Thoracic aorta (tissue), 2 donors: ENCODE measurements at regions not wholly inside any gene's neighbourhood (a gene's known extent, or its start where the extent isn't known, plus 50 kb on each side); places are given as distances from the start of the nearest gene placed in this dataset.
"Not testable (repeated sequence)": the region's sequence is repeated elsewhere in the genome, so short reads cannot be mapped to it uniquely, and the experiment has no call there.

Source experiments
- ATAC-seq: fragments of 150-250 bp; one replicate; pipeline ENCODE4 v1.8.0; 2017; ENCODE audit warnings: low read depth; ENCODE audit not compliant: insufficient number of reproducible peaks, low FRiP score
- DNase-seq: peaks from one replicate; pipeline ENCODE4 v3.0.0-alpha.2; 2020; ENCODE audit warnings: low spot score
- H3K27ac ChIP-seq, 2 donors: fragments of 200-600 bp; sonication (generic); 1 replicate in 1 of 2; 2 replicates in 1 of 2; pipeline ENCODE4 v1.5.1; 2016; ENCODE audit warnings: mild to moderate bottlenecking in 2 of 2, moderate library complexity in 2 of 2
- H3K27me3 ChIP-seq: fragments of 200-600 bp; sonication (generic); replicated peaks from 2 replicates; pipeline ENCODE4 v1.6.0; 2016; ENCODE audit warnings: mild to moderate bottlenecking; ENCODE audit not compliant: insufficient read depth
- H3K36me3 ChIP-seq: fragments of 200-600 bp; sonication (generic); one replicate; pipeline ENCODE4 v1.5.1; 2016
- H3K4me1 ChIP-seq, 2 donors: fragments of 200-600 bp; sonication (generic); 1 replicate in 1 of 2; 2 replicates in 1 of 2; pipeline versions ENCODE4 v1.5.1 to v1.6.0; 2016; ENCODE audit warnings: low read depth in 2 of 2, mild to moderate bottlenecking in 1 of 2; ENCODE audit not compliant: control insufficient read depth in 1 of 2
- H3K4me3 ChIP-seq: fragments of 200-600 bp; sonication (generic); 2 replicates; pipeline ENCODE4 v1.5.1; 2016; ENCODE audit warnings: mild to moderate bottlenecking
- H3K9me3 ChIP-seq: fragments of 200-600 bp; sonication (generic); 2 replicates; pipeline ENCODE4 v1.5.1; 2016
- CTCF ChIP-seq: fragments of 200-600 bp; sonication (generic); IDR thresholded peaks from one replicate; pipeline ENCODE4 v1.5.1; 2019; ENCODE audit warnings: antibody characterized with exemption

GRCh38 chr13:50250401-50250800, 235.2 kb downstream of the KCNRG start:
- Histone ChIP-seq H3K9me3 (no peaks in the 10 kb centered on the region), H3K4me3 (no peak overlapping the region), H3K27ac (no peak overlapping the region), H3K27me3 (no peaks in the 10 kb centered on the region), H3K36me3 (no peaks in the 10 kb centered on the region), H3K4me1 (peaks cover under 1 to 4% of the 10 kb centered on the region in 2 donors)
- no peak for TF ChIP-seq CTCF
- no peak for DNase-seq
- ATAC-seq: no peak

GRCh38 chr13:50255639-50256038, 240.4 kb downstream of the KCNRG start:
- no peak for ATAC-seq

GRCh38 chr13:50256536-50257321, 241.5 kb downstream of the KCNRG start:
- H3K27me3 ChIP-seq, H3K27ac ChIP-seq, H3K4me1 ChIP-seq, H3K9me3 ChIP-seq, ATAC-seq, DNase-seq, H3K36me3 ChIP-seq, H3K4me3 ChIP-seq: not testable (repeated sequence)

More at GRCh38 chr13:50255639-50256038, 240.4 kb downstream of the KCNRG start:
- no peak for TF ChIP-seq CTCF
- Histone ChIP-seq H3K4me3 (no peak overlapping the region), H3K9me3 (no peaks in the 10 kb centered on the region), H3K27ac (no peak overlapping the region), H3K36me3 (no peaks in the 10 kb centered on the region), H3K27me3 (no peaks in the 10 kb centered on the region), H3K4me1 (no peaks in the 10 kb centered on the region)
- DNase-seq: no peak

GRCh38 chr13:50257646-50258045, 242.4 kb downstream of the KCNRG start:
- Histone ChIP-seq H3K27ac (no peak overlapping the region), H3K4me1 (no peaks in the 10 kb centered on the region), H3K4me3 (no peak overlapping the region), H3K27me3 (no peaks in the 10 kb centered on the region), H3K36me3 (no peaks in the 10 kb centered on the region), H3K9me3 (no peaks in the 10 kb centered on the region)
- DNase-seq: no peak
- no peak for TF ChIP-seq CTCF
- ATAC-seq: no peak

GRCh38 chr13:50261130-50261901, 246.1 kb downstream of the KCNRG start:
- no peak for TF ChIP-seq CTCF
- DNase-seq (no peak), ATAC-seq (no peak)
- no peaks in the 10 kb centered on the region for H3K27me3 ChIP-seq
- no peak overlapping the region for H3K27ac ChIP-seq
- H3K4me1 ChIP-seq: no peaks in the 10 kb centered on the region
- H3K9me3 ChIP-seq: no peaks in the 10 kb centered on the region
- H3K36me3 ChIP-seq: no peaks in the 10 kb centered on the region
- H3K4me3 ChIP-seq: no peak overlapping the region
